ENCODE measurements at regions not wholly inside any gene's neighbourhood (a gene's known extent, or its start where the extent isn't known, plus 50 kb on each side); places are given as distances from the start of the nearest gene placed in this dataset.

GRCh38 chr2:8615576-8616281 is 66.1 kb upstream of the ID2 start:
- H3K36me3 ChIP-seq (ENCODE audit: insufficient read depth, low read length, poor library complexity, severe bottlenecking) = no peaks in the 10 kb centered on the region
- BruUV-seq (replicated peaks) = no TSS peak
- H3K4me3 ChIP-seq (ENCODE audit: low read depth, low read length, poor library complexity, severe bottlenecking) = no peak overlapping the region
- no peak for DNase-seq (ENCODE audit: low spot score)
- no peaks in the 10 kb centered on the region for H3K4me1 ChIP-seq (ENCODE audit: insufficient read depth, low read length, poor library complexity, severe bottlenecking)
- intact Hi-C loops (cut with micrococcal nuclease; ENCODE audit: unreplicated experiment) = no loop called here
- ChIA-PET POLR2A (ENCODE audit: low non-redundant PET) (no interaction called here), CTCF (no interaction called here)
- H3K27me3 ChIP-seq (replicated peaks; ENCODE audit: insufficient read depth, low read depth, low read length, poor library complexity) = no peaks in the 10 kb centered on the region
- TF ChIP-seq EZH2 (IDR thresholded peaks at IDR 0.05; ENCODE audit: borderline replicate concordance, low read depth, low read length, poor library complexity, severe bottlenecking) (no peak), CTCF (conservative IDR thresholded peaks at IDR 0.05; ENCODE audit: low read depth, low read length) (no peak)
- H3K27ac ChIP-seq (ENCODE audit: low read depth, low read length, poor library complexity, severe bottlenecking) = no peak overlapping the region
- H3K9me3 ChIP-seq (ENCODE audit: low read depth, low read length, poor library complexity, severe bottlenecking) = no peaks in the 10 kb centered on the region

GRCh38 chr2:8617048-8617447 is 64.8 kb upstream of the ID2 start:
- Histone ChIP-seq H3K4me3 (ENCODE audit: low read depth, low read length, poor library complexity, severe bottlenecking) (no peak overlapping the region), H3K27ac (ENCODE audit: low read depth, low read length, poor library complexity, severe bottlenecking) (no peak overlapping the region), H3K4me1 (ENCODE audit: insufficient read depth, low read length, poor library complexity, severe bottlenecking) (no peaks in the 10 kb centered on the region), H3K36me3 (ENCODE audit: insufficient read depth, low read length, poor library complexity, severe bottlenecking) (no peaks in the 10 kb centered on the region), H3K27me3 (replicated peaks; ENCODE audit: insufficient read depth, low read depth, low read length, poor library complexity) (no peaks in the 10 kb centered on the region), H3K9me3 (ENCODE audit: low read depth, low read length, poor library complexity, severe bottlenecking) (no peaks in the 10 kb centered on the region)
- ChIA-PET POLR2A (ENCODE audit: low non-redundant PET) (no interaction called here), CTCF (no interaction called here)
- TF ChIP-seq CTCF (conservative IDR thresholded peaks at IDR 0.05; ENCODE audit: low read depth, low read length) (no peak), EZH2 (IDR thresholded peaks at IDR 0.05; ENCODE audit: borderline replicate concordance, low read depth, low read length, poor library complexity, severe bottlenecking) (no peak)
- no peak for DNase-seq (ENCODE audit: low spot score)
- no TSS peak for BruUV-seq (replicated peaks)
- intact Hi-C loops (cut with micrococcal nuclease; ENCODE audit: unreplicated experiment) = no loop called here

GRCh38 chr2:8617590-8617989 is 64.3 kb upstream of the ID2 start:
- TF ChIP-seq EZH2 (IDR thresholded peaks at IDR 0.05; ENCODE audit: borderline replicate concordance, low read depth, low read length, poor library complexity, severe bottlenecking) (no peak), CTCF (conservative IDR thresholded peaks at IDR 0.05; ENCODE audit: low read depth, low read length) (no peak)
- DNase-seq (ENCODE audit: low spot score) = no peak
- H3K4me1 ChIP-seq (ENCODE audit: insufficient read depth, low read length, poor library complexity, severe bottlenecking) = no peaks in the 10 kb centered on the region
- no TSS peak for BruUV-seq (replicated peaks)
- H3K27ac ChIP-seq (ENCODE audit: low read depth, low read length, poor library complexity, severe bottlenecking) = no peak overlapping the region
- POLR2A ChIA-PET (ENCODE audit: low non-redundant PET) = no interaction called here
- no peaks in the 10 kb centered on the region for H3K9me3 ChIP-seq (ENCODE audit: low read depth, low read length, poor library complexity, severe bottlenecking)
- H3K36me3 ChIP-seq (ENCODE audit: insufficient read depth, low read length, poor library complexity, severe bottlenecking) = no peaks in the 10 kb centered on the region
- no peaks in the 10 kb centered on the region for H3K27me3 ChIP-seq (replicated peaks; ENCODE audit: insufficient read depth, low read depth, low read length, poor library complexity)
- intact Hi-C loops (cut with micrococcal nuclease; ENCODE audit: unreplicated experiment) = no loop called here
- H3K4me3 ChIP-seq (ENCODE audit: low read depth, low read length, poor library complexity, severe bottlenecking) = no peak overlapping the region
- CTCF ChIA-PET = no interaction called here
